Sigmoid colon (tissue), 4 donors: ENCODE measurements at regions not wholly inside any gene's neighbourhood (a gene's known extent, or its start where the extent isn't known, plus 50 kb on each side); places are given as distances from the start of the nearest gene placed in this dataset.

Source experiments
- CTCF ChIP-seq, 4 experiments: fragments of 450-650 bp in 3 of 4; fragments of 200-600 bp in 1 of 4; IDR thresholded peaks; one replicate each; pipeline ENCODE4 v1.5.1; 2016 to 2019; ENCODE audit warnings: antibody characterized with exemption in 4 of 4, mild to moderate bottlenecking in 3 of 4, moderate library complexity in 2 of 4
- POLR2AphosphoS5 ChIP-seq, 4 donors: sonication (generic); formaldehyde crosslinking; IDR thresholded peaks; one replicate each; pipeline ENCODE4 v1.6.1; 2017; ENCODE audit warnings: antibody characterized with exemption in 4 of 4

DNA sequence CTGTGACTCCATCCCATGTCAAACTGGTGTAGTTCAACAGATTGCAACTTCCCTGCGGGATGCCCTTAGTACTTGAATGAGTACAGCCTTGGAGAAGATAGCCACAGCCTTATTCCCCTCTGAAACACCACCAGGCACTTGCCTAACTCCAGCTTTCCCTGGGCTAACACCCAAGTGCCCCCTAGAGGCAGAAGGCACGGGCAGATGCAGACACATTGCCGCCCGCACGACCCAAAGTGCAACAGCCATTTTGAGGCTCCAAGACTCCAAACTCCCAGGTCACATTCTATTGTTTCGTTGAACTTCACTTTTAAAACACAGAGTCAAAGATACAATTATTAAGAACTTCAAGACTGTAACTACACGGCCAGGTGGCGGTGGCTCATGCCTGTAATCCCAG lies 163.6 kb upstream of the CDH6 start:
- no peak for TF ChIP-seq CTCF (IDR thresholded peaks at IDR 0.05)
- no peak for TF ChIP-seq POLR2AphosphoS5 (IDR thresholded peaks at IDR 0.05)
